GM10248 (cell line): ENCODE measurements at regions not wholly inside any gene's neighbourhood (a gene's known extent, or its start where the extent isn't known, plus 50 kb on each side); places are given as distances from the start of the nearest gene placed in this dataset.
"Not testable (repeated sequence)": the region's sequence is repeated elsewhere in the genome, so short reads cannot be mapped to it uniquely, and the experiment has no call there.

ENCODE experiments used
- CTCF ChIA-PET: fragments of 300-600 bp; sonication (Branson Sonifier 250); formaldehyde crosslinking; extraction: SDS; loops from one replicate; lab custom pipeline; 2021; ENCODE audit warnings: antibody characterized with exemption; lab: Yijun Ruan, JAX
- POLR2A ChIA-PET: fragments of 350-650 bp; sonication (Branson Sonifier 250); formaldehyde crosslinking; extraction: SDS; loops from one replicate; lab custom pipeline; 2020; ENCODE audit warnings: antibody characterized with exemption; lab: Yijun Ruan, JAX
- DNase-seq: peaks from one replicate; pipeline ENCODE4 v3.0.0; 2012; ENCODE audit errors: extremely low spot score
- TF ChIP-seq, protein P1 (sequence below): IDR thresholded peaks from 2 replicates; pipeline ENCODE4 v1.5.1; 2012; ENCODE audit warnings: mild to moderate bottlenecking, low read depth; ENCODE audit errors: extremely low read depth, missing control alignments, control extremely low read depth

DNA sequence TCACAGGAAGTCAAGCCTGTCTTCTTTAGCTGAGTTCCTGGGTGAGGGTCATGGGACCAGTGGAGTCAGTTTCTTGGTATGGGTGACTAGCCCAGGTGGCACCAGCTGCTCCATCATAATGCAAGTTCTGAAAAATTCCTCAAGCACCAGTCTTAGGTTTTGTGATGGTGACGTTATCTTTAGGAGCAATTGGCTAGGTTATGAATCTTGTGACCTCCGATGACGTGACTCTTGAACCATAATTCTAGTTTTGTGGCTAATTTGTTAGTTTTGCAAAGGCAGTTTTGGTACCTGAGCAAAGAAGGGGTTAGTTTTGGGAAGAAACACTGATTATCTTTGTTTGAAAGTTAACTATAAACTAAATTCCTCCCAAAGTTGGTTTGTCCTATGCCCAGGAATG lies 608.4 kb downstream of the VGLL3 start:
- ChIA-PET CTCF (no interaction called here), POLR2A (no interaction called here)
- no peak for DNase-seq
- TF ChIP-seq, protein P1, sequence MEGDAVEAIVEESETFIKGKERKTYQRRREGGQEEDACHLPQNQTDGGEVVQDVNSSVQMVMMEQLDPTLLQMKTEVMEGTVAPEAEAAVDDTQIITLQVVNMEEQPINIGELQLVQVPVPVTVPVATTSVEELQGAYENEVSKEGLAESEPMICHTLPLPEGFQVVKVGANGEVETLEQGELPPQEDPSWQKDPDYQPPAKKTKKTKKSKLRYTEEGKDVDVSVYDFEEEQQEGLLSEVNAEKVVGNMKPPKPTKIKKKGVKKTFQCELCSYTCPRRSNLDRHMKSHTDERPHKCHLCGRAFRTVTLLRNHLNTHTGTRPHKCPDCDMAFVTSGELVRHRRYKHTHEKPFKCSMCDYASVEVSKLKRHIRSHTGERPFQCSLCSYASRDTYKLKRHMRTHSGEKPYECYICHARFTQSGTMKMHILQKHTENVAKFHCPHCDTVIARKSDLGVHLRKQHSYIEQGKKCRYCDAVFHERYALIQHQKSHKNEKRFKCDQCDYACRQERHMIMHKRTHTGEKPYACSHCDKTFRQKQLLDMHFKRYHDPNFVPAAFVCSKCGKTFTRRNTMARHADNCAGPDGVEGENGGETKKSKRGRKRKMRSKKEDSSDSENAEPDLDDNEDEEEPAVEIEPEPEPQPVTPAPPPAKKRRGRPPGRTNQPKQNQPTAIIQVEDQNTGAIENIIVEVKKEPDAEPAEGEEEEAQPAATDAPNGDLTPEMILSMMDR: no peak

DNA sequence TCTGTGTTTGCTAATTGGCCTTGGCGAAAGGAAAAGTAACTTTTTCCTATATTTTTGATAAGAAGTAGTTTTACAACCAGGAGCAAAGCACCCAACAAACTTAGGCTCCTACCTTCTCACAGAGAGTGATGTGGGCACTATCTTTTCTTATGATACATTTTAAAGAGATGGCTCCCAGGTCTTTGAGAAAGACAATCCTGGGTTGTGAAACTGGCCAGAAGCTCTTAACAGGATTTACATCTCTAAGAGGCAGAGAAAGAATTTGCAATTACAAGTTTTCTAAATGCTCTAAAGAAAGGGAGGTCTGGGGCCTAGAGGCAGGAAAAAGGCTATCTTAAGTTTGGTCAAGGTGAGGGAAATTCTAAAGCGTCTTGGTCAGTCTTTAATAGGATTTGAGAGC lies 609.7 kb downstream of the VGLL3 start:
- ChIA-PET POLR2A (no interaction called here), CTCF (no interaction called here)
- no peak for DNase-seq
- TF ChIP-seq, protein P1: no peak

DNA sequence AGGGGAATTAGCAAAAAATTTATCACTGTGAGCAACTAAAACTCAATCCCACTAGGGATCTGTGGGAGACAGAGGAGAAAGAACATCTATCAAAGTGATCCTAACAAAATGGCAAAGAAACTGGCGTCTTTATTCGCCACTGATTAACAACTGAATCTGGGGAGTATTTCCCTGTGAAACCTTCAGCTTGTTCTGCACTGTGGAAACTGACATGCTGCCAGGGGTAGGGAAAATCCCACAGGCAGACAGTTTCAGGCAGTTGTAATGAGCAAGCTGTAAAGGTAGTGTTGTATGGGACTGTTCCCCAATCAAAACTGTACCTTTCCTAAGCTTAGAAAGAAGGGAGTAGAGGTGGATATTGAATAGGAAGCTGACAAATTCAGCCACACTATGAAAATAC lies 611.7 kb downstream of the VGLL3 start:
- ChIA-PET CTCF (interaction anchor here (1.1 to 1.2 kb wide), 3 partner anchors 8 to 11 kb away, joined by 3 to 5 read pairs (median 4); no protein-coding TSS in a partner anchor), POLR2A (no interaction called here)
- no peak for DNase-seq

DNA sequence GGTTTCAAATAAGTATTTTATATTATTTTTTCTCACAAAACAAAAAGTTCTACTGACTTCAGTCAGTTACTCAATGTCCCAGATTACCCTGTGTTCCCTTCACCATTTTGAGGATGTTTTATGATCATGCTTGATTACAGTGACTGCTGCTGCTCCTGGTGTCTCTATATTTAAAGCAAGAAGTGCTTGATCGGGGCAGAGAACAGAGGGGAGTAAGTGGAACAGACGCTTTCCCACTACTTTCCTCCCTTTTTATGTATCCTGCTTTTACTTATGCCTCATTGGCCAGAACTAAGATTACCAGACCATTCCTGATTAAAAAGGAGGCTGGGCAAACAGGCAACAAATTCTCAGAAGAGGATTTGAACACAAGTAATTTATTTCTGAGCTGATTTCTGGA lies 612.1 kb downstream of the VGLL3 start:
- DNase-seq: no peak
- CTCF ChIA-PET: interaction anchor here (1.2 kb wide), 1 partner anchor 10 kb away, joined by 5 read pairs; no protein-coding TSS in a partner anchor
- POLR2A ChIA-PET: no interaction called here
- TF ChIP-seq, protein P1: no peak

More for the DNA sequence above, 611.7 kb downstream of the VGLL3 start:
- TF ChIP-seq, protein P1: no peak

DNA sequence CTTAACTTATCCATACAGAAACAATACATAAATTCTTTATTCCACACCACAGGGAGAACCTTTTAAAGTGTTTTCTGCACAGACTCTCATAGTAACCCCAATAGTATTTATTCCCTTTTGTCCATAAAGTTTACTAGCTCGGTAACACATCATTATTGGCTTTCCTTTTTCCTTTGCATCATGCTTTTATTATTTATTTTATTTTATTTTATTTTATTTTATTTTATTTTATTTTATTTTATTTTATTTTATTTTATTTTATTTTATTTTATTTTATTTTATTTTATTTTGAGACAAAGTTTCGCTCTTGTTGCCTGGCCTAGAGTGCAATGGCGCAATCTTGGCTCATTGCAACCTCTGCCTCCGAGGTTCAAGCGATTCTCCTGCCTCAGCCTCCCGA lies 655.4 kb downstream of the VGLL3 start:
- DNase-seq, CTCF ChIA-PET, POLR2A ChIA-PET: not testable (repeated sequence)

DNA sequence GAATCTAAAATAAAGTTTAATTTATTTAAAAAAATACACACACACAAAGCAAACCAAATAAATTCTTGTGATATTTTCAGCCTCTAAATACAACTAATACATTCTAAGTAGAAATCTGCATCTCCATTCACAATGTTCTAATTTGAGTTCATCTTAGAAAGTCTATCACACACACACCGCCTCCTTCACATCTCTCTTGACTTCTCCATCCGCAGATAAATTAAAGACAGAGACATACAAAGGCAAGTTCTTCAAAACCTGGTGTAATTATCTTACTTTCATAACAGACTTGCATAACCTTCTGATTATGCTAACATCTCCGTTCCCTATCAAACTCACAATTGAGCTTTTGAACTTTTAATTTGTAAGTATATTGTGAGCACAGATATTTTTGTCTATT lies 657.3 kb downstream of the VGLL3 start:
- CTCF ChIA-PET: interaction anchor here (1.6 kb wide), 1 partner anchor 9 kb away, joined by 5 read pairs; no protein-coding TSS in a partner anchor
- DNase-seq: no peak
- POLR2A ChIA-PET: no interaction called here
- TF ChIP-seq, protein P1: no peak

DNA sequence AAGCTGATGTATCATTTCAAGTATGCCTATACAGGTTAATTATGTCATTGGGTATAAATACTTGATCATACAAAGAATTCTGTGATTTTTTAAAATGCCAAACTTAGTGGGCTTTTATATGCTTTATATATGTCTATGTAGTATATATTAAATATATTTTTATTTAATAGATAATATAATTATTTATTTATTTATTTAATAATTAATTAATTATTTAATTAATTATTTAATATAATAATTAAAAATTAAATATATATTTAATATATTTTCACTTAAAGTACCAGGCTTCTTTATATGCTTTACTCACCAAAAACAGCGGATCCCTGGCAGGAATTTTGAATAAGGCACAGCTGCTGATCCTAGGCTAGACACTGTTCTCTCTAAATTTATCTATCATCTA lies 687.0 kb downstream of the VGLL3 start:
- ChIA-PET CTCF (interaction anchor here (1.4 kb wide), 1 partner anchor 8 kb away, joined by 3 read pairs; no protein-coding TSS in a partner anchor), POLR2A (no interaction called here)
- TF ChIP-seq, protein P1: no peak
- no peak for DNase-seq
